ENCODE measurements at regions not wholly inside any gene's neighbourhood (a gene's known extent, or its start where the extent isn't known, plus 50 kb on each side); places are given as distances from the start of the nearest gene placed in this dataset.

DNA sequence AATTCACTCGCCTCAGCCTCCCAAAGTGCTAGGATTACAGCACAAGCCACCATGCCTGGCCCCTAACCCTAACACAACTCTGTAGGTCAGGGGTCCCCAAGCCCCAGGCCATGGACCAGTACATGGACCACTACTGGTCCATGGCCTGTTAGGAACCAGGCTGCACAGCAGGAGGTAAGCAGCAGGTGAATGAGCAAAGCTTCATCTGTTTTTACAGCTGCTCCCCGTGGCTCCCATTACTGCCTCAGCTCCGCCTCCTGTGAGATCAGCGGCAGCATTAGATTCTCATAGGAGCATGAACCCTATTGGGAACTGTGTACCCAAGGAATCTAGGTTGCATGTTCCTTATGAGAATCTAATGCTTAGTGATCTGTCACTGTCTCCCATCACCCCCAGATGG is 201.7 kb downstream of the NRP2 start:
- peaks cover 0 to 9% (median 0%) of the 10 kb centered on the region in 4 donors for H3K4me1 ChIP-seq

DNA sequence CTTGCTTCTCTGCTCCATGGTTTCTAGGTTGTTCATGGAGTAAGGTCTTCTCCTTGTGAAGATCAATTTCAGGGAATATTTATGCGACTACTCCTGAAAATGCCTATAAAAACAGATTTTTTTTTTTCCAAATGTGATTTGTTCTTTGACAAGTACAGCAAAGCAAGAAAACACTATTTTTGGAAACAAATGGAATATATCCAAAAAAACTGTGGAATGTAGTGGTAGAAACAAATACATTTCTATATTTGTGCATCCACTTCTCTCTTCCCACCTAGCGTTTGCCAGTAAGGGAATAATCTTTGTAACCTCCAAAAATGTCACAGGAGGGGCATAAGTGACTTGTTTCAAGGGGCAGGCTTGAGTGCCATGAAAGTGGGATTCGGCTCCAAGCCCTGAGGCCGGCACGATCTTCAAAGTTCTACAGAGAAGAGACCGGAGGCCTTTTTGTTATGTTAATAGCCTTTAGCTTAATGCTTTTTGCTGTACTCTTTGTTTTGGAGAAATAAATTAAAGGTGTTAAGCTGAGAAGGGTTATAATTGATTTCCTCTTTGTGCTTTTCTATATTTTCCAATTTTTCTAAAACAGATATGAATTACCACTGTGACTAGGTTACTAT is 200.6 kb downstream of the NRP2 start:
- no peak for DNase-seq (ENCODE audit: low spot score in 2 of 2)
- Histone ChIP-seq H3K27ac (no peak overlapping the region), H3K27me3 (no peaks in the 10 kb centered on the region), H3K4me3 (no peak overlapping the region), H3K4me1 (peaks cover 0 to 9% (median 0%) of the 10 kb centered on the region in 4 donors), H3K9me3 (no peaks in the 10 kb centered on the region), H3K36me3 (no peaks in the 10 kb centered on the region)
- WGBS, 2 donors = 78 to 86% methylated on average over 6 of the region's 6 CpGs
- TF ChIP-seq POLR2A (IDR thresholded peaks at IDR 0.05) (no peak), EP300 (IDR thresholded peaks at IDR 0.05) (no peak)
- TF ChIP-seq, protein P1, sequence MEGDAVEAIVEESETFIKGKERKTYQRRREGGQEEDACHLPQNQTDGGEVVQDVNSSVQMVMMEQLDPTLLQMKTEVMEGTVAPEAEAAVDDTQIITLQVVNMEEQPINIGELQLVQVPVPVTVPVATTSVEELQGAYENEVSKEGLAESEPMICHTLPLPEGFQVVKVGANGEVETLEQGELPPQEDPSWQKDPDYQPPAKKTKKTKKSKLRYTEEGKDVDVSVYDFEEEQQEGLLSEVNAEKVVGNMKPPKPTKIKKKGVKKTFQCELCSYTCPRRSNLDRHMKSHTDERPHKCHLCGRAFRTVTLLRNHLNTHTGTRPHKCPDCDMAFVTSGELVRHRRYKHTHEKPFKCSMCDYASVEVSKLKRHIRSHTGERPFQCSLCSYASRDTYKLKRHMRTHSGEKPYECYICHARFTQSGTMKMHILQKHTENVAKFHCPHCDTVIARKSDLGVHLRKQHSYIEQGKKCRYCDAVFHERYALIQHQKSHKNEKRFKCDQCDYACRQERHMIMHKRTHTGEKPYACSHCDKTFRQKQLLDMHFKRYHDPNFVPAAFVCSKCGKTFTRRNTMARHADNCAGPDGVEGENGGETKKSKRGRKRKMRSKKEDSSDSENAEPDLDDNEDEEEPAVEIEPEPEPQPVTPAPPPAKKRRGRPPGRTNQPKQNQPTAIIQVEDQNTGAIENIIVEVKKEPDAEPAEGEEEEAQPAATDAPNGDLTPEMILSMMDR (IDR thresholded peaks at IDR 0.05) = no peak

More for the DNA sequence above, 201.7 kb downstream of the NRP2 start:
- Histone ChIP-seq H3K9me3 (no peaks in the 10 kb centered on the region), H3K36me3 (no peaks in the 10 kb centered on the region), H3K27me3 (no peaks in the 10 kb centered on the region), H3K4me3 (no peak overlapping the region), H3K27ac (no peak overlapping the region)
- TF ChIP-seq EP300 (IDR thresholded peaks at IDR 0.05) = no peak
- TF ChIP-seq, protein P1 (IDR thresholded peaks at IDR 0.05) = no peak
- no peak for TF ChIP-seq POLR2A (IDR thresholded peaks at IDR 0.05)
- no peak for DNase-seq (ENCODE audit: low spot score in 2 of 2)
- WGBS, 2 donors = 73 to 80% methylated on average over 4 of the region's 4 CpGs

DNA sequence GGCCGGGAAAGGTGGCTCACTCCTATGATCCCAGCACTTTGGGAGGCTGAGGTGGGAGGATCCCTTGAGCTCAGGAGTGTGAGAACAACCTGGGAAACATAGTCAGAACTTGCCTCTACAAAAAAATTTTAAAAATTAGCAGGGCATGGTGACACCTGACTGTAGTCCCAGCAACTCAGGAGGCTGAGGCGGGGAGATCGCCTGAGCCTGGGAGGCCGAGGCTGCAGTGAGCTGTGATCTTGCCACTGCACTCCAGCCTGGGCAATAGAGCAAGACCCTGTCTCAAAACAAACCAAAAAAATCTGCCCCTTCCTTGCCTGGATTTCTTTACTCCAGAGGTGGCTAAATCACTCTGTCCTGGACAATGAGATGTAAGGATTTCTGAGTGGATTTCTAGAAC is 197.7 kb downstream of the NRP2 start:
- no peak overlapping the region for H3K27ac ChIP-seq
- TF ChIP-seq EP300 (IDR thresholded peaks at IDR 0.05) = no peak
- no peak for TF ChIP-seq POLR2A (IDR thresholded peaks at IDR 0.05)
- TF ChIP-seq, protein P1 (IDR thresholded peaks at IDR 0.05) = no peak
- H3K36me3 ChIP-seq = no peaks in the 10 kb centered on the region

DNA sequence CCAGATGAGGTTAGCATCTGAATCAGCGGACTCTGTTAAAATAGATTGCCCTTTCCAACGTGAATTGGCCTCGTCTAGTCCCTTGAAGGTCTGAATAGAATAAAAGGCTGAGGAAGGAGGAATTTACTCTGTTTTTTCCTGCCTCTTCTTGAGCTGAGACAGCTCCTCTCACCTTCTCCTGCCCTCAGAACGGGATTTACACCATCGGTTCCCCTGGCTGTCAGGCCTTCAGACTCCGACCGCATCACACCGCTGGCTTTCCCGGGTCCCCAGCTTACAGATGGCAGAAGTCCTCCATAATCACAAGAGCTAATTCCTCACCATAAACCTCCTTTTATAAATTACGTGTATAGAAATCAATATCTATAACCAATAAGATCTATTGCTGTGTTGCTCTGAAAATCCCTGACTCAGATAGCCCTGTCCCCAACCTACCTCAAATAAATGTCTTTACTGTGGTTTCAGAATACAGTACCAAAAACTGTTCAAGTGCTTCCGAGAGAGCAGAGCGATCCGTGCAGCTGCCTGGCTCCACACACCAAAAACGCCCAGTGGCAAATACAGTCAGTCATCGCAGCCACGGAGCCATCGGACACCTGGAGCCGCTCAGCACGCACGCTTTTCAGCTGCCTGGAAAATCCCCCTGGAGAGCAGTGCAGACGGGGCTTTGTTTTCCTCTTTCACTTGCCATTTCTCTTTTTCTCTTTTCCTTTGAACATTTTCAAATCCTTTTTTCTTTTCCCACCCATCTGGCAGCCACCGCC is 196.9 kb downstream of the NRP2 start:
- WGBS, 2 donors = 76 to 82% methylated on average over 22 of the region's 22 CpGs
- TF ChIP-seq POLR2A (IDR thresholded peaks at IDR 0.05) (no peak), EP300 (IDR thresholded peaks at IDR 0.05) (no peak)
- TF ChIP-seq, protein P1 (IDR thresholded peaks at IDR 0.05) = no peak

More for the DNA sequence above, 197.7 kb downstream of the NRP2 start:
- DNase-seq (ENCODE audit: low spot score in 2 of 2) = no peak
- 97 to 98% methylated on average over 4 of the region's 4 CpGs for WGBS, 2 donors
- Histone ChIP-seq H3K27me3 (no peaks in the 10 kb centered on the region), H3K4me3 (no peak overlapping the region), H3K4me1 (peaks cover 0 to 6% (median 0%) of the 10 kb centered on the region in 4 donors), H3K9me3 (no peaks in the 10 kb centered on the region)

DNA sequence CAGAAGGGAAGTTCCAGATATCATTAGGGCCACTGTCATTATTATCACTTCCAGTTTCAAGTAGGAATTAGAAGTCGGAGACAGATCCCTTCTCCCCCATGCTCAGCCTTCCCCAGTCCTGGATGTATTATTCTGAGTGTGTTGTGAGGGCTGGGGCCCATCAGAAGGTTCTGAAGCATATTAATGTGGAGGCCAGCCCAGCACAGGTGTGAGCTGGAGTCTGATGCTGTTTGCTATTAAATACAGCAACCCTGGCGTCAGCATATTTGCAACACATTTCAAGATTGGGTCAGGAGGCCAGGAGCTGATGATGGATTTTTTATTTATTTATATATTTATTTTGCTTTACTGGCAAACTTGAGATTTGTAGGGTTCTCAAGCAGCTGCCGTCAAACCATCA is 195.2 kb downstream of the NRP2 start:
- H3K4me3 ChIP-seq = no peak overlapping the region
- TF ChIP-seq POLR2A (IDR thresholded peaks at IDR 0.05) (no peak), EP300 (IDR thresholded peaks at IDR 0.05) (no peak)
- TF ChIP-seq, protein P1 (IDR thresholded peaks at IDR 0.05) = no peak
- H3K27ac ChIP-seq = no peak overlapping the region
- H3K36me3 ChIP-seq = no peaks in the 10 kb centered on the region
- no peaks in the 10 kb centered on the region for H3K9me3 ChIP-seq
- H3K4me1 ChIP-seq = no peaks in the 10 kb centered on the region
- WGBS, 2 donors = 87 to 88% methylated on average over 3 of the region's 3 CpGs
- DNase-seq (ENCODE audit: low spot score in 2 of 2) = no peak
- no peaks in the 10 kb centered on the region for H3K27me3 ChIP-seq

More for the DNA sequence above, 196.9 kb downstream of the NRP2 start:
- Histone ChIP-seq H3K4me3 (no peak overlapping the region), H3K9me3 (no peaks in the 10 kb centered on the region), H3K27ac (no peak overlapping the region), H3K27me3 (no peaks in the 10 kb centered on the region), H3K36me3 (no peaks in the 10 kb centered on the region), H3K4me1 (peaks cover 0 to 6% (median 0%) of the 10 kb centered on the region in 4 donors)
- DNase-seq (ENCODE audit: low spot score in 2 of 2) = no peak

Measured in tibial nerve (tissue), 4 donors.